Neural progenitor cell (in vitro differentiated cells): ENCODE measurements at regions not wholly inside any gene's neighbourhood (a gene's known extent, or its start where the extent isn't known, plus 50 kb on each side); places are given as distances from the start of the nearest gene placed in this dataset.

ENCODE experiments used
- DNase-seq: peaks from one replicate; pipeline ENCODE4 v3.0.0-alpha.2; 2016; ENCODE audit warnings: low spot score
- H2AFZ ChIP-seq: fragments of 200-600 bp; sonication (generic); replicated peaks from 2 replicates; pipeline ENCODE4 v1.6.1; 2016; ENCODE audit warnings: antibody characterized with exemption
- H3F3A ChIP-seq: fragments of 200-600 bp; sonication (generic); 2 replicates; pipeline ENCODE4 v1.6.1; 2016; ENCODE audit warnings: antibody characterized with exemption, low read depth
- H3K27ac ChIP-seq: fragments of 200-600 bp; sonication (generic); 2 replicates; pipeline ENCODE4 v1.5.1; 2016; ENCODE audit warnings: mild to moderate bottlenecking
- H3K27me3 ChIP-seq: fragments of 200-600 bp; sonication (generic); 2 replicates; pipeline ENCODE4 v1.6.1; 2016; ENCODE audit warnings: mild to moderate bottlenecking, moderate library complexity
- H3K36me3 ChIP-seq: fragments of 200-600 bp; sonication (generic); 2 replicates; pipeline ENCODE4 v1.5.1; 2016
- H3K4me1 ChIP-seq: fragments of 200-600 bp; sonication (generic); 2 replicates; pipeline ENCODE4 v1.6.1; 2016; ENCODE audit warnings: mixed run types
- H3K4me2 ChIP-seq: fragments of 200-600 bp; sonication (generic); 2 replicates; pipeline ENCODE4 v1.6.1; 2016
- H3K4me3 ChIP-seq: fragments of 200-600 bp; sonication (generic); 2 replicates; pipeline ENCODE4 v1.5.1; 2016
- H3K79me2 ChIP-seq: fragments of 200-600 bp; sonication (generic); 2 replicates; pipeline ENCODE4 v1.6.1; 2016; ENCODE audit warnings: low read depth
- H3K9ac ChIP-seq: fragments of 200-600 bp; sonication (generic); 2 replicates; pipeline ENCODE4 v1.6.1; 2016
- H3K9me3 ChIP-seq: fragments of 200-600 bp; sonication (generic); 2 replicates; pipeline ENCODE4 v1.5.1; 2016; ENCODE audit warnings: low read depth
- H4K20me1 ChIP-seq: fragments of 200-600 bp; sonication (generic); 2 replicates; pipeline ENCODE4 v1.6.1; 2016; ENCODE audit warnings: low read depth
- H3K27ac Mint-ChIP-seq: 3 replicates; pipeline ENCODE4 v1.8.0; 2021; ENCODE audit warnings: mixed read lengths
- H3K27me3 Mint-ChIP-seq: 2 replicates; pipeline ENCODE4 v1.8.0; 2022; ENCODE audit warnings: low read depth, mild to moderate bottlenecking, inconsistent platforms, moderate library complexity, mixed read lengths; ENCODE audit not compliant: insufficient read depth
- H3K36me3 Mint-ChIP-seq: 3 replicates; pipeline ENCODE4 v1.8.0; 2021; ENCODE audit warnings: mixed read lengths
- H3K4me1 Mint-ChIP-seq: 3 replicates; pipeline ENCODE4 v1.8.0; 2021; ENCODE audit warnings: mixed read lengths
- H3K4me3 Mint-ChIP-seq: 3 replicates; pipeline ENCODE4 v1.8.0; 2021; ENCODE audit warnings: mild to moderate bottlenecking, moderate library complexity, mixed read lengths
- H3K9me3 Mint-ChIP-seq: 3 replicates; pipeline ENCODE4 v1.8.0; 2020; ENCODE audit warnings: mixed read lengths
- EZH2 ChIP-seq: fragments of 200-600 bp; sonication (generic); IDR thresholded peaks from 2 replicates; pipeline ENCODE4 v1.6.1; 2017; ENCODE audit warnings: antibody characterized with exemption, mild to moderate bottlenecking, moderate library complexity
- EZH2phosphoT487 ChIP-seq: fragments of 200-600 bp; sonication (generic); IDR thresholded peaks from 2 replicates; pipeline ENCODE4 v1.6.1; 2017; ENCODE audit warnings: antibody characterized with exemption
- TF ChIP-seq, protein P1 (sequence below): fragments of 200-600 bp; sonication (generic); IDR thresholded peaks from 2 replicates; pipeline ENCODE4 v1.5.1; 2017; ENCODE audit warnings: antibody characterized with exemption, mild to moderate bottlenecking

DNA sequence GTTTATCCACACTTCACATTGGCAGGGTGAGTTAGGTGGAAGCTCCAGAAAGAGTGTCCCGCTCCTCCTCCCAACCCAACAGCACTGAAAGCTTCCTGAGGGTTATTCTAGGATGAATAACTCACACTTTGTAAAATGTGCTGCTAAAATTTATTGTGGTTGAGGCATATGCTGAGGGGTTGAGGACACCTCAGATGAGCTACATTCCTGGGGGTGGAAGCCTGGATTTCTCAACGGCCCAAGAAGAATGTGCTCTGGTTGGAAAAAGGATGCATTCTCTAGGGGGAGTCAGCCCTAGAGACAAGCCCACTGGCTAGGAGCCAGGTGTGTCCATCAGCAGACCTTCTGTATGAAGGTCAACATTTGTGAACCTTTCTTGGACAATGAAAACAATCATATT is 91.5 kb upstream of the PDE1C start:
- H3K27me3 Mint-ChIP-seq: no peaks in the 10 kb centered on the region
- H3K27me3 ChIP-seq: no peaks in the 10 kb centered on the region
- no peaks in the 10 kb centered on the region for H4K20me1 ChIP-seq
- no peak overlapping the region for H3K4me3 ChIP-seq
- H3K27ac ChIP-seq: no peak overlapping the region
- no peaks in the 10 kb centered on the region for H3K9me3 Mint-ChIP-seq
- peaks cover 5% of the 10 kb centered on the region for H3K4me1 Mint-ChIP-seq
- H3K9me3 ChIP-seq: no peaks in the 10 kb centered on the region
- no peak overlapping the region for H2AFZ ChIP-seq
- H3K36me3 Mint-ChIP-seq: no peaks in the 10 kb centered on the region
- no peak overlapping the region for H3K4me3 Mint-ChIP-seq
- H3K36me3 ChIP-seq: no peaks in the 10 kb centered on the region
- TF ChIP-seq EZH2 (no peak), EZH2phosphoT487 (no peak)
- TF ChIP-seq, protein P1, sequence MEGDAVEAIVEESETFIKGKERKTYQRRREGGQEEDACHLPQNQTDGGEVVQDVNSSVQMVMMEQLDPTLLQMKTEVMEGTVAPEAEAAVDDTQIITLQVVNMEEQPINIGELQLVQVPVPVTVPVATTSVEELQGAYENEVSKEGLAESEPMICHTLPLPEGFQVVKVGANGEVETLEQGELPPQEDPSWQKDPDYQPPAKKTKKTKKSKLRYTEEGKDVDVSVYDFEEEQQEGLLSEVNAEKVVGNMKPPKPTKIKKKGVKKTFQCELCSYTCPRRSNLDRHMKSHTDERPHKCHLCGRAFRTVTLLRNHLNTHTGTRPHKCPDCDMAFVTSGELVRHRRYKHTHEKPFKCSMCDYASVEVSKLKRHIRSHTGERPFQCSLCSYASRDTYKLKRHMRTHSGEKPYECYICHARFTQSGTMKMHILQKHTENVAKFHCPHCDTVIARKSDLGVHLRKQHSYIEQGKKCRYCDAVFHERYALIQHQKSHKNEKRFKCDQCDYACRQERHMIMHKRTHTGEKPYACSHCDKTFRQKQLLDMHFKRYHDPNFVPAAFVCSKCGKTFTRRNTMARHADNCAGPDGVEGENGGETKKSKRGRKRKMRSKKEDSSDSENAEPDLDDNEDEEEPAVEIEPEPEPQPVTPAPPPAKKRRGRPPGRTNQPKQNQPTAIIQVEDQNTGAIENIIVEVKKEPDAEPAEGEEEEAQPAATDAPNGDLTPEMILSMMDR: no peak
- H3K79me2 ChIP-seq: no peaks in the 10 kb centered on the region
- no peak overlapping the region for H3K9ac ChIP-seq
- no peak for DNase-seq
- no peaks in the 10 kb centered on the region for H3F3A ChIP-seq
- H3K4me2 ChIP-seq: no peak overlapping the region
- no peaks in the 10 kb centered on the region for H3K4me1 ChIP-seq
- no peak overlapping the region for H3K27ac Mint-ChIP-seq

DNA sequence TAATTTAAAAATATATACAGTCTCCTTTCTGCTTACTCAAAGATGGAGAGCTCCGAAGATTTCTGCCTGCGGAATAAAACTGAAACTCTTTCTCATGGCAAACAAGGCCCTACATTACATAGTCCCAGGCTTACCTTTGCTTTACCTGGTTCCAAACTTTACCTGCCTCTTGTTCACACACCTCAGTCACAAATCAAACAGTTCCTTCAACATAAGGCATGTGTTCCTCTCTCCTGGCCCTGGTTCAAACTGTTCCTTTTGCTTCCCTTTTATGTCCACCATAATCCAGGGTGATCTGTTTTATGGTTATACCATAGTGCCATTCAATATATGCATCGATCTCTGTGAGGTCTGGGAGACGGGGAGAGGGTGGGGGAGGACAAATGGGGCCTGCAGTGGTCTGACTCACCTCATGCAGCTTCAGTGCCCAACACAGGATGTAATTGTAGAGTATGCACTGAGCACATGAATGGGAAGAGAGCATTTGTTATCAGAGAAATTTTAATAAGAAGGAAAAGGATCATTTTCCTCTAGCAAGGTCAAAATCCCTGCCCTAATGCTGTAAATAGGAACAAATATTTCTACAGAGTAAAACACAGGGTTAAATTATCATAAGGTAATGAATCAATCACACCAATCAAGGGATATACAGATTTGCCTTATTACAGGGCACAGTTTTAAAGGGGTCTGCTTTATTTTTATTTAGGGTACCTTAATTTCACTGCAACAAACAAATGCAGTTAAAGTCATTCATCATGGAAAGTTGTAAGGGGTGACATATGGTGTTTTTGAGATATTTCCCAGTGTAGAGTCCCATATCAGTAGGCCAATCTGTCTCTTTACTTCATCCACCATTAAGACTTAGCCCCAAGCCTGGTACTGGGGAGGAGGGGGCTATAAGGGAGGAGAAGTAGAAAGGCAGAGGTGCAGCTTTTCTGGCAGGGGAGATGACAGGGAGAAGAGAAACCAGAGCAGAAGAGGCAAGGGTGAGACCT is 88.8 kb upstream of the PDE1C start:
- Histone ChIP-seq H3K79me2 (no peaks in the 10 kb centered on the region), H4K20me1 (no peaks in the 10 kb centered on the region), H3K27me3 (no peaks in the 10 kb centered on the region), H3K27ac (no peak overlapping the region), H3F3A (no peaks in the 10 kb centered on the region), H3K36me3 (no peaks in the 10 kb centered on the region), H3K4me1 (no peaks in the 10 kb centered on the region), H3K9me3 (no peaks in the 10 kb centered on the region), H3K9ac (no peak overlapping the region), H2AFZ (no peak overlapping the region), H3K4me2 (no peak overlapping the region), H3K4me3 (no peak overlapping the region)
- TF ChIP-seq EZH2: no peak
- no peak for TF ChIP-seq EZH2phosphoT487
- TF ChIP-seq, protein P1: no peak
- no peak overlapping the region for H3K27ac Mint-ChIP-seq
- no peaks in the 10 kb centered on the region for H3K9me3 Mint-ChIP-seq
- no peaks in the 10 kb centered on the region for H3K27me3 Mint-ChIP-seq
- DNase-seq: no peak
- no peaks in the 10 kb centered on the region for H3K36me3 Mint-ChIP-seq
- peaks cover 8% of the 10 kb centered on the region for H3K4me1 Mint-ChIP-seq
- no peak overlapping the region for H3K4me3 Mint-ChIP-seq

DNA sequence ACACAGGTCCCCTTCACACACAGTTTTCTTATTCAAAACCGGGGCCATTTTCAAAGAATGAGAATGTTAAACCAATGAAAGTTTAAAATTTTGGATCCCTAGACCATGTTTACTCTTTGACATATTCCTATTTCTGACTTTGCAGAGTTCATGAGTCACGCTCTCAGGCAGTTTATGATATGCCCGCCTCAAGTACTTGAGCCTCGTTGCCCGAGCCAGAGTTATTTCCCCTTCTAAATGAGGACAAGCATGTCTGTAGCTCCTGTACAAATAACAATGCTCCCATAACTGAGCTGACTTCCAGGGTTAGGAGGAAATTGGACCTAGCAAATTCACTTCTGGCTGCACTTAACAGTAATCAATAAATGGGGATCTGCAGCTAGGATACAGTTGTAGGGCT is 87.9 kb upstream of the PDE1C start:
- no peak overlapping the region for H2AFZ ChIP-seq

More for the DNA sequence above, 87.9 kb upstream of the PDE1C start:
- no peak overlapping the region for H3K4me3 Mint-ChIP-seq
- no peaks in the 10 kb centered on the region for H3K36me3 ChIP-seq
- no peaks in the 10 kb centered on the region for H3K79me2 ChIP-seq
- H3K27me3 Mint-ChIP-seq: no peaks in the 10 kb centered on the region
- H3F3A ChIP-seq: no peaks in the 10 kb centered on the region
- no peak overlapping the region for H3K4me3 ChIP-seq
- H3K27ac ChIP-seq: no peak overlapping the region
- H3K27ac Mint-ChIP-seq: no peak overlapping the region
- no peaks in the 10 kb centered on the region for H3K9me3 ChIP-seq
- TF ChIP-seq, protein P1: no peak
- no peak for TF ChIP-seq EZH2
- TF ChIP-seq EZH2phosphoT487: no peak
- H3K9ac ChIP-seq: no peak overlapping the region
- DNase-seq: no peak
- no peaks in the 10 kb centered on the region for H4K20me1 ChIP-seq
- H3K4me1 Mint-ChIP-seq: peaks cover 3% of the 10 kb centered on the region
- H3K4me2 ChIP-seq: no peak overlapping the region
- H3K4me1 ChIP-seq: no peaks in the 10 kb centered on the region
- no peaks in the 10 kb centered on the region for H3K36me3 Mint-ChIP-seq
- H3K27me3 ChIP-seq: no peaks in the 10 kb centered on the region
- no peaks in the 10 kb centered on the region for H3K9me3 Mint-ChIP-seq
